D721Med (cell line): ENCODE measurements at regions not wholly inside any gene's neighbourhood (a gene's known extent, or its start where the extent isn't known, plus 50 kb on each side); places are given as distances from the start of the nearest gene placed in this dataset.

ENCODE experiments used
- DNase-seq: peaks from one replicate; pipeline ENCODE4 v3.0.0; 2011; ENCODE audit warnings: low spot score; ENCODE audit not compliant: insufficient read length
- FAIRE-seq: peaks from 2 replicates; lab custom pipeline; 2011; peaks lifted over from hg19 to GRCh38; lab: Jason Lieb, UNC
- CTCF ChIP-seq: IDR thresholded peaks from 2 replicates; pipeline ENCODE4 v1.5.1; 2012; ENCODE audit warnings: mild to moderate bottlenecking, control low read depth; ENCODE audit not compliant: insufficient read depth; ENCODE audit errors: missing control alignments

DNA sequence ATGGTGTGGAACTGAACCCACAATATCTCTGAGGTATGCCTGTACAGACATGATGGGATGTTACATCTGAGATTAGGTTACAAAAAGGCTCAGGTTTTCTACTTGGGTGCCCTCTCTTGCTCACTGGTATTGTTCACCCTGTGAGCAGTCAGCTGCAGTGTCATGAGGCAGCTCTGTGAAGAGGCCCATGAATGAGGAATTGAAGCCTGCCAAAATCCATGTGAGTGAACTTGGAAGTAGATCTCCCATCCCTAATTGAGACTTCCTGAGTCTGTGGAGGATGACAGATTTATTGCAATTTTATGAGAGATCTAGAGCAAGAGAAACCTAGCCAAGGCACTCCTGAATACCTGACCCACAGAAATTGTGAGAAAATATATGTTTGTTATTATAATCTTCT, 404.9 kb upstream of the ZEB2 start:
- TF ChIP-seq CTCF = no peak
- no peak for DNase-seq

DNA sequence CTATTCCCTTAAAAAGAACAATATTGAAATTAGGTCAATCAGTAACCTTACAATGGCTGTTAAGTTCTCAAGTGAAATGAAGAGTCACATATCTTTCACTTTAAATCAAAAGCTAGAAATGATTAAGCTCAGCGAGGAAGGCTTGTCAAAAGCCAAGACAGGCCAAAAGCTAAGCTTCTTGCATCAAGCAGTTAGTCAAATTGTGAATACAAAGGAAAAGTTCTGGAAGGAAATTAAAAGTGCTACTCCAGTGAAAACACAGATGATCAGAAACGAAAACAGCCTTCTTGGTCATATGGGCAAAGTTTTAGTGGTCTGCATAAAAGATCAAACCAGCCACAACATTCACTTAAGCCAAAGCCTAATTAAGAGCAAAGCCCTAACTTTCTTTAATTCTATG, 402.6 kb upstream of the ZEB2 start:
- FAIRE-seq (no peak), DNase-seq (no peak)
- no peak for TF ChIP-seq CTCF

More for the DNA sequence above, 404.9 kb upstream of the ZEB2 start:
- no peak for FAIRE-seq

- FAIRE-seq (no peak), DNase-seq (no peak)
- no peak for TF ChIP-seq CTCF
These were observed 401.0 kb upstream of the ZEB2 start for GRCh38 chr2:144920755-144921530.

- DNase-seq (no peak), FAIRE-seq (no peak)
- TF ChIP-seq CTCF = no peak
These were observed 394.9 kb upstream of the ZEB2 start for GRCh38 chr2:144914622-144915318.

- no peak for TF ChIP-seq CTCF
- DNase-seq (no peak), FAIRE-seq (no peak)
These were observed 394.2 kb upstream of the ZEB2 start for GRCh38 chr2:144914113-144914512.

DNA sequence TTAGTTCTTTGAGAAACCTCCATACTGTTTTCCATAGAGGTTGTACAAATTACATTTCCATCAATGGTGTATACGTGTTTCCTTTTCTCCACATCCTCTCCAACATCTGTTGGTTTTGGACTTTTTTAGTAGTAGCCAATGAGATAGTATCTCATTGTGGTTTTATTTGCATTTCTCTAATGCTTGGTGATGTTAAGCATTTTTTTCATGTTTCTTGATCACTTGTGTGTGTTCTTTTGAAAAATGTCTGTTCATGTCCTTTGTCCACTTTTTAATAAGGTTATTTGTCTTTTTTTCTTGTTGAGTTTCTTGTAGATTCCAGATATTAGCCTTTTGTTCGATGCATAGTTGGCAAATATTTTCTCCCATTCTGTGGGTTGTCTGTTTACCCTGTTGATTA, 392.3 kb upstream of the ZEB2 start:
- no peak for TF ChIP-seq CTCF

GRCh38 chr2:144905956-144906355, 386.0 kb upstream of the ZEB2 start:
- FAIRE-seq (no peak), DNase-seq (no peak)
- TF ChIP-seq CTCF = no peak

More for the DNA sequence above, 392.3 kb upstream of the ZEB2 start:
- FAIRE-seq (no peak), DNase-seq (no peak)
